MM.1S (cell line): ENCODE measurements at regions not wholly inside any gene's neighbourhood (a gene's known extent, or its start where the extent isn't known, plus 50 kb on each side); places are given as distances from the start of the nearest gene placed in this dataset.

Source experiments
- CTCF ChIP-seq: fragments of 300-600 bp; sonication (generic); IDR thresholded peaks from 2 replicates; pipeline ENCODE4 v1.5.1; 2016; ENCODE audit warnings: antibody characterized with exemption, low read length, mixed read lengths
- EZH2 ChIP-seq: fragments of 300-600 bp; sonication (generic); optimal IDR thresholded peaks from 2 replicates; pipeline ENCODE3; 2017; ENCODE audit warnings: low read depth, mild to moderate bottlenecking, antibody characterized with exemption, low read length, mixed read lengths

- TF ChIP-seq CTCF: peak; percentile 27; the same call in 1 of the 2 replicates
- no peak for TF ChIP-seq EZH2
Measured at GRCh38 chr2:144331674-144332355, 188.1 kb downstream of the ZEB2 start.
